ENCODE measurements at regions not wholly inside any gene's neighbourhood (a gene's known extent, or its start where the extent isn't known, plus 50 kb on each side); places are given as distances from the start of the nearest gene placed in this dataset.

GRCh38 chr2:240213476-240214421, 73.3 kb upstream of the OTOS start:
- intact Hi-C loops (cut with micrococcal nuclease) (no loop called here), in situ Hi-C loops (cut with MboI; ENCODE audit: low sequenced_read_pairs) (no loop called here), dilution Hi-C loops (cut with HindIII; ENCODE audit: low sequenced_read_pairs, unreplicated experiment) (no loop called here)
- TF ChIP-seq ELK1 (IDR thresholded peaks at IDR 0.05; ENCODE audit: borderline replicate concordance, low read depth, low read length) = no peak
- no peak for TF ChIP-seq SMC3 (IDR thresholded peaks at IDR 0.05; ENCODE audit: low read depth, low read length)
- TF ChIP-seq BHLHE40 (IDR thresholded peaks at IDR 0.05; ENCODE audit: low read depth, low read length) = no peak
- no peak overlapping the region for H4K91ac ChIP-seq (ENCODE audit: insufficient read depth, low read depth, low read length)
- no peak overlapping the region for H2AFZ ChIP-seq (replicated peaks; ENCODE audit: low read length, poor library complexity)
- H4K20me1 ChIP-seq (ENCODE audit: insufficient read depth, low read length) = no peaks in the 10 kb centered on the region
- no peaks in the 10 kb centered on the region for H3K9me3 ChIP-seq (ENCODE audit: control insufficient read depth, insufficient read depth, low read length)
- no peaks in the 10 kb centered on the region for H3K4me1 ChIP-seq (ENCODE audit: control insufficient read depth, insufficient read depth, low read length)
- 71% methylated on average over 15 of the region's 22 CpGs; no CpG with 5 or more reads in 1 of the 2 experiments for WGBS, 2 experiments (ENCODE audit: extremely low coverage in 2 of 2, insufficient read length in 1 of 2)
- no peak overlapping the region for H3K4me3 ChIP-seq (ENCODE audit: insufficient read depth, low read depth, low read length)
- H3K9me1 ChIP-seq (ENCODE audit: insufficient read depth, low read length) = no peaks in the 10 kb centered on the region
- H3K23ac ChIP-seq (ENCODE audit: low read depth, low read length) = no peak overlapping the region
- H2AK9ac ChIP-seq (replicated peaks; ENCODE audit: low read depth, low read length, poor library complexity) = no peak overlapping the region
- no peak overlapping the region for H4K8ac ChIP-seq (ENCODE audit: low read depth in 2 of 2, low read length in 2 of 2)
- H3K79me1 ChIP-seq (ENCODE audit: low read depth in 1 of 2, low read length in 2 of 2) = no peaks in the 10 kb centered on the region
- H2AK5ac ChIP-seq (ENCODE audit: low read depth, low read length) = no peak overlapping the region
- no peak overlapping the region for H3K56ac ChIP-seq (ENCODE audit: extremely low read depth, insufficient read depth, low read length)
- DNase-seq (no peak), ATAC-seq (ENCODE audit: low read depth) (peak; percentile 48)
- no peak overlapping the region for H3K14ac ChIP-seq (replicated peaks; ENCODE audit: low read depth, low read length)
- H3K9ac ChIP-seq (ENCODE audit: low read depth, low read length) = no peak overlapping the region
- no peak overlapping the region for H3K27ac ChIP-seq (ENCODE audit: insufficient read depth, low read length)
- ChIA-PET POLR2A (ENCODE audit: unreplicated experiment) (no interaction called here), CTCF (no interaction called here)
- H3K18ac ChIP-seq (ENCODE audit: low read depth, low read length) = no peak overlapping the region
- H4K5ac ChIP-seq (ENCODE audit: low read depth, low read length) = no peak overlapping the region
- H3K4ac ChIP-seq (ENCODE audit: low read depth, low read length) = no peak overlapping the region
- no peak overlapping the region for H2BK20ac ChIP-seq (ENCODE audit: low read depth, low read length)
- no TSS peak for BruUV-seq (replicated peaks)
- H2BK15ac ChIP-seq (ENCODE audit: low read depth, low read length) = no peak overlapping the region
- H3K27me3 ChIP-seq (ENCODE audit: control insufficient read depth, insufficient read depth, low read length) = peaks cover 18% of the 10 kb centered on the region; the same call in 1 of the 2 replicates
- H2BK5ac ChIP-seq (ENCODE audit: low read depth, low read length, poor library complexity, severe bottlenecking) = no peak overlapping the region
- H3K36me3 ChIP-seq (ENCODE audit: control insufficient read depth, insufficient read depth, low read length) = no peaks in the 10 kb centered on the region
- no peak overlapping the region for H2BK120ac ChIP-seq (ENCODE audit: low read depth, low read length)
- H3K4me2 ChIP-seq (ENCODE audit: low read depth, low read length) = no peak overlapping the region

Measured in IMR-90 (cell line).